ENCODE measurements at regions not wholly inside any gene's neighbourhood (a gene's known extent, or its start where the extent isn't known, plus 50 kb on each side); places are given as distances from the start of the nearest gene placed in this dataset.
A peak's percentile ranks its signal among the peaks of the same experiment; 100 is the strongest.

DNA sequence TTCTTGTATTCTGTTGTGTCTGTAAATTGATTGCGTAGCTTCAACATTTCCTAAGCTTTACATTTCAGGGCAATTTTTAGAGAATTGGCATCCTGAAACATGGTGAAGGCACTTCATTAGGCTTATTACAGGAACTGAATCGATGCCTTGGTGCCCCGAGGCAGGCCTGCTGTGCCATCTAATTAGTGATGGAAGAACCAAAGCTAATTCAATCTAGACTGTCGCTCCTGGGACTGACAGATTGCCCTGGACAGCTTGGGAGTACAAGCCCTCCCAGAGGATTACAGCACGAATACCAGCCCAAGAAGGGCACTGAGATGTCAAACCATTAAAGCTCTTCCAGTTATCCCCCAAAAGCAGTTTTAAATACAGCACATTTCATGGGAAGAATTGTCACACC lies 243.2 kb upstream of the ZC3H12C start:
- Histone ChIP-seq H2AFZ (no peak overlapping the region), H3K79me2 (no peaks in the 10 kb centered on the region), H3K27me3 (no peaks in the 10 kb centered on the region), H3K27ac (no peak overlapping the region), H3K4me3 (no peak overlapping the region), H3K4me2 (no peak overlapping the region), H3K9me2 (replicated peaks; ENCODE audit: insufficient read depth) (no peaks in the 10 kb centered on the region), H4K20me1 (ENCODE audit: insufficient read depth, poor library complexity, severe bottlenecking) (no peaks in the 10 kb centered on the region), H3K36me3 (replicated peaks; ENCODE audit: insufficient read depth, low read depth) (no peaks in the 10 kb centered on the region), H3K4me1 (ENCODE audit: insufficient read depth) (no peaks in the 10 kb centered on the region), H3K9me3 (ENCODE audit: low read depth) (no peaks in the 10 kb centered on the region)
- TF ChIP-seq EZH2 (IDR thresholded peaks at IDR 0.05; ENCODE audit: borderline replicate concordance) (no peak), EZH2phosphoT487 (IDR thresholded peaks at IDR 0.05; ENCODE audit: low read depth, severe bottlenecking, unreplicated experiment) (no peak)
- TF ChIP-seq, protein P1, sequence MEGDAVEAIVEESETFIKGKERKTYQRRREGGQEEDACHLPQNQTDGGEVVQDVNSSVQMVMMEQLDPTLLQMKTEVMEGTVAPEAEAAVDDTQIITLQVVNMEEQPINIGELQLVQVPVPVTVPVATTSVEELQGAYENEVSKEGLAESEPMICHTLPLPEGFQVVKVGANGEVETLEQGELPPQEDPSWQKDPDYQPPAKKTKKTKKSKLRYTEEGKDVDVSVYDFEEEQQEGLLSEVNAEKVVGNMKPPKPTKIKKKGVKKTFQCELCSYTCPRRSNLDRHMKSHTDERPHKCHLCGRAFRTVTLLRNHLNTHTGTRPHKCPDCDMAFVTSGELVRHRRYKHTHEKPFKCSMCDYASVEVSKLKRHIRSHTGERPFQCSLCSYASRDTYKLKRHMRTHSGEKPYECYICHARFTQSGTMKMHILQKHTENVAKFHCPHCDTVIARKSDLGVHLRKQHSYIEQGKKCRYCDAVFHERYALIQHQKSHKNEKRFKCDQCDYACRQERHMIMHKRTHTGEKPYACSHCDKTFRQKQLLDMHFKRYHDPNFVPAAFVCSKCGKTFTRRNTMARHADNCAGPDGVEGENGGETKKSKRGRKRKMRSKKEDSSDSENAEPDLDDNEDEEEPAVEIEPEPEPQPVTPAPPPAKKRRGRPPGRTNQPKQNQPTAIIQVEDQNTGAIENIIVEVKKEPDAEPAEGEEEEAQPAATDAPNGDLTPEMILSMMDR (IDR thresholded peaks at IDR 0.05; ENCODE audit: poor library complexity), result no peak
- 83% methylated on average over 5 of the region's 5 CpGs for WGBS (ENCODE audit: low lambda C conversion rate, missing lambda C conversion rate)
- no peak for DNase-seq (ENCODE audit: low spot score)

DNA sequence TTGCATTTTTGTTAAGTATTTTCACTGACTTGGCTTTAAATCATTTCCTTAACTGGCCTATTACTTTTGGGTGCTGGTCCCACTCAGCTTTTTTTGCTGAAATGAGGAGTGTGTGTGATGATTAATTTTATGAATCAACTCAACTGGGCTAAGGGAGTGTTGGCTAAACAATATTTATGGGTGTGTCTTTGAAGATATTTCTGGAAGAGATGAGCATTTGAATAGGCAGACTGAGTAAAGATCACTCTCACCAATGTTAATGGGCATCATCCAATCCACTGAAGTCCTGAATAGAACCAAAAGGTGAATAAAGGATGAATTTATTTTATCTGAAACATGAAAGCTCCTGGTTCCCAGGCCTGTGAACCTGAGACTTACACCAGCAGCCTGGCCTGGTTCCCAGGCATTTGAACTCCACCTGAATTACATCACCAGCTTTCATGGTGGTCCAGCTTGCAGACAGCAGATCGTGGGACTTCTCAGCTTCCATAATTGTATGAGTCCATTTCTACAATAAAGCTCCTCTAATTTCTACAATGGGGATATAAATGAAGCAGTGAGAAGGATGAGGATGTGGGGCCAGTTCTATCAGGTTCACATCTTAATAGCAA lies 241.3 kb upstream of the ZC3H12C start:
- no peak overlapping the region for H3K4me3 ChIP-seq
- no peaks in the 10 kb centered on the region for H3K36me3 ChIP-seq (replicated peaks; ENCODE audit: insufficient read depth, low read depth)
- TF ChIP-seq EZH2phosphoT487 (IDR thresholded peaks at IDR 0.05; ENCODE audit: low read depth, severe bottlenecking, unreplicated experiment) (no peak), EZH2 (IDR thresholded peaks at IDR 0.05; ENCODE audit: borderline replicate concordance) (no peak)
- TF ChIP-seq, protein P1 (IDR thresholded peaks at IDR 0.05; ENCODE audit: poor library complexity), result no peak
- no peak overlapping the region for H2AFZ ChIP-seq
- H3K27ac ChIP-seq, result no peak overlapping the region
- no peaks in the 10 kb centered on the region for H3K27me3 ChIP-seq
- 33% methylated on average over 1 of the region's 1 CpG for whole genome bisulfite sequencing (ENCODE audit: low lambda C conversion rate, missing lambda C conversion rate)
- no peaks in the 10 kb centered on the region for H4K20me1 ChIP-seq (ENCODE audit: insufficient read depth, poor library complexity, severe bottlenecking)
- H3K79me2 ChIP-seq, result no peaks in the 10 kb centered on the region
- no peaks in the 10 kb centered on the region for H3K9me2 ChIP-seq (replicated peaks; ENCODE audit: insufficient read depth)
- no peak for DNase-seq (ENCODE audit: low spot score)
- H3K9me3 ChIP-seq (ENCODE audit: low read depth), result no peaks in the 10 kb centered on the region
- H3K4me2 ChIP-seq, result no peak overlapping the region
- H3K4me1 ChIP-seq (ENCODE audit: insufficient read depth), result no peaks in the 10 kb centered on the region

DNA sequence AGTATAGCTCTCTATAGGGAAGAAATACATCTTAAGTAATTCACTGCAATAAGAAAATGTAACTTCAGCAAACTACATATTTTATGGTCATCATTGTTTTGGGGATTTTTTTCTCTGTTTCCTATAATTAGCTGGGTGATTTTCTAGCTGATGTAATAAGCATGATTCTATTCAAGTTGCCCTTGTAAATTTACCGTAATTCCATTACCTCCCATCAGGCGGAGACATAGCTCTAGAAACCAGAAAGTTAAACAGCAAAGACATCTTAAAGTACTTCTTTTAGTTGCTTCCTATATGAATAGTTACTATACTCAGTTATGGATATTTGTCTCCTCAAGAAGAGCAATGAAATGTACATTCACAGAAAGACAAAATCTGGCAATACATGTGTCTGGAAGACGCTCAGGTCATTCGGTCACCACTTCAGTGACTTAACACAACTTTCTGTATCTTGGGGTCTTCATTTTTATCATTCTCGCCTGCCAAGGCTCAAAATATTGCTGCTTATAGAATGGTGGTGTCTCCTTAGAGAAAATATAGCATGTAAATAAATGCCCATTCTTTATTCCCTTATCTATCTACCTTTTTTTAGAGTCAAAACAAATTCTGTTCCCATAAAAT lies 239.9 kb upstream of the ZC3H12C start:
- Histone ChIP-seq H3K4me2 (no peak overlapping the region), H3K9me3 (ENCODE audit: low read depth) (no peaks in the 10 kb centered on the region), H3K4me1 (ENCODE audit: insufficient read depth) (no peaks in the 10 kb centered on the region), H3K79me2 (no peaks in the 10 kb centered on the region), H3K27me3 (no peaks in the 10 kb centered on the region), H3K27ac (no peak overlapping the region), H4K20me1 (ENCODE audit: insufficient read depth, poor library complexity, severe bottlenecking) (no peaks in the 10 kb centered on the region), H2AFZ (no peak overlapping the region), H3K4me3 (no peak overlapping the region), H3K9me2 (replicated peaks; ENCODE audit: insufficient read depth) (no peaks in the 10 kb centered on the region), H3K36me3 (replicated peaks; ENCODE audit: insufficient read depth, low read depth) (no peaks in the 10 kb centered on the region)
- WGBS (ENCODE audit: low lambda C conversion rate, missing lambda C conversion rate), result 67% methylated on average over 5 of the region's 5 CpGs
- peak; percentile 51 for DNase-seq (ENCODE audit: low spot score)
- TF ChIP-seq EZH2 (IDR thresholded peaks at IDR 0.05; ENCODE audit: borderline replicate concordance), result no peak
- TF ChIP-seq, protein P1 (IDR thresholded peaks at IDR 0.05; ENCODE audit: poor library complexity), result peak; percentile 56
